Thyroid gland (tissue), 4 donors: ENCODE measurements at regions not wholly inside any gene's neighbourhood (a gene's known extent, or its start where the extent isn't known, plus 50 kb on each side); places are given as distances from the start of the nearest gene placed in this dataset.

Experiments
- CTCF ChIP-seq, 6 experiments: fragments of 200-600 bp in 3 of 6; fragments of 450-650 bp in 3 of 6; sonication (generic) in 3 of 6; IDR thresholded peaks; one replicate each; pipeline ENCODE4 v1.5.1; 2016 to 2019; ENCODE audit warnings: antibody characterized with exemption in 6 of 6, mild to moderate bottlenecking in 2 of 6, inconsistent platforms in 1 of 6, moderate library complexity in 1 of 6
- POLR2A ChIP-seq, 2 donors: fragments of 450-650 bp; IDR thresholded peaks; one replicate each; pipeline ENCODE4 v1.6.1; 2017; ENCODE audit warnings: antibody characterized with exemption in 2 of 2, mild to moderate bottlenecking in 2 of 2, moderate library complexity in 1 of 2

- no peak for TF ChIP-seq POLR2A (IDR thresholded peaks at IDR 0.05)
- no peak for TF ChIP-seq CTCF (IDR thresholded peaks at IDR 0.05)
Observed at GRCh38 chr15:62407962-62408361, 242.9 kb upstream of the C2CD4B start.
